ENCODE measurements at regions not wholly inside any gene's neighbourhood (a gene's known extent, or its start where the extent isn't known, plus 50 kb on each side); places are given as distances from the start of the nearest gene placed in this dataset.

DNA sequence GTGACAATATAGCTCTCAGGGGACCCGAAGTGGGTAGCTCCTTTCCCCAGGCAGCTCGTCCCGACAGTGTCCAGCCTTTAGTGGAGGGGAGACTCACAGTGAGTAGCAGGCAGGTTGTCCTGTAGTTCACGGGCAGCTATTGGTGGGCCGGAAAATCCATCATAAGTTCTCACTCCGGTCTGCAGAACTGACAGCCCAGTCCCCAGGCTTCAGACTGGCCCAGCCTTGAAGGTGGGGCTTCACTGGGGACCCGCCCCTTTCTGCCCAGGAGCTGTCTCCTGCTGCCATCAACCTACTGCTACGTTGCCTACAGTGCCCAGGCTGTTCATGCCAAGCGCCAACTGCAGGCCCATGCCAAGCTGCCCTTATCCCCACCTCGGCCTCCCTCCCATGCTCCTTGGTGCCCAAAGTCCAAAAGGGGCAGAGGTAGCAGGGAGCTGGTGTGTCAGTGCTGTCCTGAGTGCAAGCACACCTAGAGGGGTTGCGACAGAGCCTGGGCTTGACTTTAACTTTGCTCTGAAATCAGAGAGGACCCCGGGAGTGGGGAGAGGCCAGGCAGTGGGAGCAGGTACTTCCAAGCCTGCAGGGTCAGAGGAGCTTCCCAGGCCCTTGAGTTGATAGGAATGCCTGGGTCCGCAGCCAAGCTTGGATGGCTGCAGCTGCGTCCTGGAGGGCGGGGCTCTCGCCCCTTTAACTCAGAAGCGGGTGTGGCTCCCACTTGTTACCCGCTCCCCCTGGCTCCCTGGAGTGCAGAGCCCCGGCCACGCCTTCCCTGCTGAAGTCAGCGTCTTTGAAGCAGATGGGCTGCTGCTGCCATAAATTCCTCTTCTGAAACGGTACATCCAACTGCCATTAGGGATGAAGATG is 1144.3 kb upstream of the NCAM2 start:
- TF ChIP-seq POLR2AphosphoS5 (IDR thresholded peaks at IDR 0.05) (no peak), POLR2A (IDR thresholded peaks at IDR 0.05) (no peak)
